Esophagus muscularis mucosa (tissue), 4 donors: ENCODE measurements at regions not wholly inside any gene's neighbourhood (a gene's known extent, or its start where the extent isn't known, plus 50 kb on each side); places are given as distances from the start of the nearest gene placed in this dataset.
"Not testable (repeated sequence)": the region's sequence is repeated elsewhere in the genome, so short reads cannot be mapped to it uniquely, and the experiment has no call there.

Source experiments
- DNase-seq: peaks from one replicate; pipeline ENCODE4 v3.0.0-alpha.2; 2017; ENCODE audit errors: extremely low spot score
- H3K27ac ChIP-seq, 4 donors: fragments of 200-600 bp; sonication (generic); replicated peaks in 1 of 4; 1 replicate in 3 of 4; 2 replicates in 1 of 4; pipeline ENCODE4 v1.5.1; 2016 to 2019; ENCODE audit warnings: mild to moderate bottlenecking in 1 of 4
- H3K27me3 ChIP-seq, 4 donors: fragments of 200-600 bp; sonication (generic); one replicate each; pipeline versions ENCODE4 v1.5.1 to v1.6.0; 2016 to 2019
- H3K36me3 ChIP-seq, 4 donors: fragments of 200-600 bp; sonication (generic); one replicate each; pipeline ENCODE4 v1.5.1; 2016 to 2019
- H3K4me1 ChIP-seq, 4 donors: fragments of 200-600 bp; sonication (generic); one replicate each; pipeline ENCODE4 v1.5.1; 2016 to 2019
- H3K4me3 ChIP-seq, 4 donors: fragments of 200-600 bp; sonication (generic); 1 replicate in 2 of 4; 2 replicates in 2 of 4; pipeline ENCODE4 v1.5.1; 2016 to 2019; ENCODE audit warnings: mild to moderate bottlenecking in 4 of 4, moderate library complexity in 1 of 4
- H3K9me3 ChIP-seq, 4 donors: fragments of 200-600 bp; sonication (generic); 1 replicate in 3 of 4; 2 replicates in 1 of 4; pipeline ENCODE4 v1.5.1; 2016 to 2019
- EP300 ChIP-seq: sonication (generic); formaldehyde crosslinking; IDR thresholded peaks from one replicate; pipeline ENCODE4 v1.6.1; 2017; ENCODE audit warnings: antibody characterized with exemption
- POLR2A ChIP-seq: fragments of 450-650 bp; IDR thresholded peaks from one replicate; pipeline ENCODE4 v1.6.1; 2017; ENCODE audit warnings: antibody characterized with exemption, moderate library complexity, mild to moderate bottlenecking, low read depth
- POLR2AphosphoS5 ChIP-seq, 2 donors: sonication (generic); formaldehyde crosslinking; IDR thresholded peaks; one replicate each; pipeline ENCODE4 v1.6.1; 2017; ENCODE audit warnings: antibody characterized with exemption in 2 of 2
- WGBS: methylation state at CpG from one replicate; pipeline ENCODE4 v1.1.5; 2018; 5-methylcytosine and 5-hydroxymethylcytosine counted together
- intact Hi-C: fragments of 100-400 bp; cut with DNase I; formaldehyde crosslinking; loops from one replicate; pipeline ENCODE4 v1.15.1; 2023
- TF ChIP-seq, protein P1 (sequence below), 3 experiments: fragments of 200-600 bp in 2 of 3; fragments of 450-650 bp in 1 of 3; sonication (generic) in 2 of 3; IDR thresholded peaks; one replicate each; pipeline ENCODE4 v1.5.1; 2017 to 2019; ENCODE audit warnings: antibody characterized with exemption in 3 of 3, mild to moderate bottlenecking in 2 of 3, moderate library complexity in 1 of 3

DNA sequence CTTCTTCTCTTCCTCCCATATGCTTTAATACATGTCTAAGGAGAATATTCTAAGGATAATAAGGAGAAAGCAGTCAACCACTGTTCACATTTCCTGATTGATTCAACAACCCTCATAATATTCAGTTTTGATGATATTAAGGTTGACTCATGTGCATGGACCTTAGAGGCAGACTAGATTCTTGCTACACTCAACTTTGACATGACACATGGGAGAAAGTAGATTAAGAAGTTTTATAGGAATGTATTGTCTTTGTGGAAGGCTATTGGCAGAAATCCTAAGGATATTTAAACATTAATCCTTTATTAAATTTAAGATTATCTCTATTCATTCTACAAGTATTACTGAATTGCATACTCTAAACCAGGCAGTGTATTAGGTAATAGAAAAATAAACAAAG lies 309.1 kb upstream of the CYRIA start:
- H3K4me1 ChIP-seq: no peaks in the 10 kb centered on the region
- intact Hi-C loops: no loop called here
- H3K9me3 ChIP-seq: no peaks in the 10 kb centered on the region
- H3K36me3 ChIP-seq: no peaks in the 10 kb centered on the region
- no peak overlapping the region for H3K27ac ChIP-seq
- no peak overlapping the region for H3K4me3 ChIP-seq
- H3K27me3 ChIP-seq: no peaks in the 10 kb centered on the region
- TF ChIP-seq POLR2AphosphoS5 (IDR thresholded peaks at IDR 0.05) (no peak), POLR2A (no peak), EP300 (no peak)
- TF ChIP-seq, protein P1, sequence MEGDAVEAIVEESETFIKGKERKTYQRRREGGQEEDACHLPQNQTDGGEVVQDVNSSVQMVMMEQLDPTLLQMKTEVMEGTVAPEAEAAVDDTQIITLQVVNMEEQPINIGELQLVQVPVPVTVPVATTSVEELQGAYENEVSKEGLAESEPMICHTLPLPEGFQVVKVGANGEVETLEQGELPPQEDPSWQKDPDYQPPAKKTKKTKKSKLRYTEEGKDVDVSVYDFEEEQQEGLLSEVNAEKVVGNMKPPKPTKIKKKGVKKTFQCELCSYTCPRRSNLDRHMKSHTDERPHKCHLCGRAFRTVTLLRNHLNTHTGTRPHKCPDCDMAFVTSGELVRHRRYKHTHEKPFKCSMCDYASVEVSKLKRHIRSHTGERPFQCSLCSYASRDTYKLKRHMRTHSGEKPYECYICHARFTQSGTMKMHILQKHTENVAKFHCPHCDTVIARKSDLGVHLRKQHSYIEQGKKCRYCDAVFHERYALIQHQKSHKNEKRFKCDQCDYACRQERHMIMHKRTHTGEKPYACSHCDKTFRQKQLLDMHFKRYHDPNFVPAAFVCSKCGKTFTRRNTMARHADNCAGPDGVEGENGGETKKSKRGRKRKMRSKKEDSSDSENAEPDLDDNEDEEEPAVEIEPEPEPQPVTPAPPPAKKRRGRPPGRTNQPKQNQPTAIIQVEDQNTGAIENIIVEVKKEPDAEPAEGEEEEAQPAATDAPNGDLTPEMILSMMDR (IDR thresholded peaks at IDR 0.05): no peak
- no peak for DNase-seq

DNA sequence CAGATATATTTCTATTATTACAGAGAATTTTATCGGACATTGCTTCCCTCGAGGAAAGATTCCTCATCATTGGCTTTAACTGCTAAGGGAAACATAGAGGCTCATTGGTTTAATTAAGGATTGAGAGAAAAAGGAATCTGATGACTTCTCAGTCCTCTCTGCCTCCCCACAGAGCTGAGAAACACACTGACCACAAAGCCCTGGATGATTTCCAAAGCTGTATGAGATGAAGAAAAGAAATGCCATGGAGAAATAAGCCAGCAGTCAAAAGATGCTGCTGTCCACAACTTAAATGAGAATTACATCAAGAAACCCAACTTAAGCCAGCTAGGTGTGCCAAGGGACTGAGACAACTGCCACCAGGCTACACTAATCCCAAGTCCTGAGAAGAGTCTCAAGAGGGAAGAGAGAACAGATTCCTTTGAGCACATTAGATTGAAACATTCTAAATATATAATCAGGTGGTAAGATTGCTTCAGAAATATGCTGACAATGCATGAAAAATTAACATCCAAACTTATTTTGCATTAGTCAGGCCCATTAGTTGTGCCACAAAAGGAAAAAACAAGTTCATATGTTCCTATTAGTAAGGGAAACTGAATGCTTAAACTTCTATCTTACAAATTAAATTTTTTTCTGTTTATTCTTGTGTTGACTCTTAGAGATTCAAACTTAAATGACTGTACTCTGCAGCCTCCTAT lies 308.1 kb upstream of the CYRIA start:
- H3K27me3 ChIP-seq: no peaks in the 10 kb centered on the region
- no peak for DNase-seq
- H3K4me1 ChIP-seq: no peaks in the 10 kb centered on the region
- H3K9me3 ChIP-seq: no peaks in the 10 kb centered on the region
- no peaks in the 10 kb centered on the region for H3K36me3 ChIP-seq
- H3K4me3 ChIP-seq: no peak overlapping the region
- H3K27ac ChIP-seq: no peak overlapping the region
- intact Hi-C loops: no loop called here
- WGBS: 70% methylated on average over 2 of the region's 2 CpGs
- TF ChIP-seq EP300 (no peak), POLR2AphosphoS5 (IDR thresholded peaks at IDR 0.05) (no peak), POLR2A (no peak)
- TF ChIP-seq, protein P1 (IDR thresholded peaks at IDR 0.05): no peak

DNA sequence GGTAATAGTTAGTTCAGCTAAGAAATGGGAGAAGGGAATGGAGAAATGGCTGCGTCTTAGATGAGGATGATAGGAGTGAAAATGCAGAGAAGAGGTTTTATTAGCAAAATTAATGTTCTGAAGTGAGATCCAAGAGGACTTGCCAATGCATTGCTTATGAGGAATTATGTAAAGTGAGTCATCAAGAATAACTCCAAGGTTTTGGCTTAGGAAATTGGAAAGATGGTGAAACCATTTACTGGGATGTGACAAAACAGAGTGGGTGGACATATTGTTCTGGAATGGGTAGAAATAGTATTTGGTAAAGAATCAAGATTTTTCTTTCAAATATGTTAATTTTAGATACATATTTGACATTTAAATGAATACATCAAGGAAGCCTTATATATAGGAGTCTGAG lies 306.6 kb upstream of the CYRIA start:
- Histone ChIP-seq H3K4me1 (no peaks in the 10 kb centered on the region), H3K9me3 (no peaks in the 10 kb centered on the region), H3K27me3 (no peaks in the 10 kb centered on the region), H3K27ac (no peak overlapping the region), H3K36me3 (no peaks in the 10 kb centered on the region), H3K4me3 (no peak overlapping the region)
- DNase-seq: no peak
- WGBS: 88% methylated on average over 1 of the region's 1 CpG
- TF ChIP-seq POLR2AphosphoS5 (IDR thresholded peaks at IDR 0.05) (no peak), EP300 (no peak), POLR2A (no peak)
- TF ChIP-seq, protein P1 (IDR thresholded peaks at IDR 0.05): no peak
- intact Hi-C loops: no loop called here

DNA sequence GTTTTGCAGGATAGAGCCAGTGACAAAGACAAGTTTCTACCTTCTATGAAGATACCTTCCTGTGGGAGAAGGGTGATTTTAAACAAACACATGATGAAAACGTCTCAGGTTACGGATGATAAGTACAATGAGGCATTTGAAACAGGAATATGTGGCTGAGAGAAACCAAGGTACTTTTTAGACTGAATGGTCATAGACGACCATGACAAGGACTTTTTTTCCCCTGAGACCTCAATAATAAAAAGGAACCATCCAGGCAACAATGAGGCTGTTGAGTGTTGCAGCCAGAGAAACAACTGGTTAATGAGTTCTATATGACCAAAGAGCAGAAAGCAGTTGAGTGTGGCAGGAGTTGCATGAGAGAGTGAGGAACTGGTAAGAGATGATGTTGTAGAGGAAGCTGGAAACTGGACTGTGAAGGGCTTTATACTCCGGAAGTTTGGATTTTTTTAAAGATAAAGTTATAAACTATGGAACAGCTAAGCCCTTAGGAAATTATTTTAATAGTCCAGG lies 306.1 kb upstream of the CYRIA start:
- Histone ChIP-seq H3K4me1 (no peaks in the 10 kb centered on the region), H3K27ac (no peak overlapping the region), H3K4me3 (no peak overlapping the region), H3K9me3 (no peaks in the 10 kb centered on the region), H3K27me3 (no peaks in the 10 kb centered on the region), H3K36me3 (no peaks in the 10 kb centered on the region)
- 72% methylated on average over 4 of the region's 4 CpGs for WGBS
- TF ChIP-seq POLR2AphosphoS5 (IDR thresholded peaks at IDR 0.05) (no peak), POLR2A (no peak)
- TF ChIP-seq, protein P1 (IDR thresholded peaks at IDR 0.05): no peak
- DNase-seq: no peak
- intact Hi-C loops: no loop called here

DNA sequence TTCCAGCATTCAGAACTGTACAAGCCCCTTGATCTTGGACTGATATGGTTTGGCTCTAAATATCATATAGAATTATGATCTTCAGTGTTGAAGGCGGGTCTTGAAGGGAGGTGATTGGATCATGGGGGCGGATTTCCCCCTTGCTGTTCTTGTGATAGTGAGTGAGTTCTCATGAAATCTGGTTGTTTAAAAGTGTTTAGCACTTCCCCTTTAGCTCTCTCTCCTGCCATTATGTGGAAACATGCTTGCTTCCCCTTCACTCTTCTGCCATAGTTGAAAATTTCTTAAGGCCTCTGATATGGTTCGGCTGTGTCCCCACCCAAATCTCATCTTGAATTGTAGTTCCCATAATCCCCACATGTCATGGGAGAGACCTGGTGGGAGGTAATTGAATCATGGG lies 305.3 kb upstream of the CYRIA start:
- H3K9me3 ChIP-seq, intact Hi-C loops, H3K27ac ChIP-seq, DNase-seq, H3K36me3 ChIP-seq, H3K4me1 ChIP-seq, H3K27me3 ChIP-seq, H3K4me3 ChIP-seq: not testable (repeated sequence)
- WGBS: 95% methylated on average over 3 of the region's 3 CpGs
